Stimulated activated CD4-positive, alpha-beta T cell treated with anti-CD3 and anti-CD28 coated beads, Interleukin-15, amount 100 ng/mL, for 1 hour (primary cell): ENCODE measurements at regions not wholly inside any gene's neighbourhood (a gene's known extent, or its start where the extent isn't known, plus 50 kb on each side); places are given as distances from the start of the nearest gene placed in this dataset.
"Not testable (repeated sequence)": the region's sequence is repeated elsewhere in the genome, so short reads cannot be mapped to it uniquely, and the experiment has no call there.

Experiments used
- DNase-seq, 2 donors: peaks; one replicate each; pipeline ENCODE4 v3.0.0-alpha.2; 2020; ENCODE audit warnings: low read depth in 1 of 2, low spot score in 1 of 2

GRCh38 chr14:105620865-105621471 lies 94.6 kb downstream of the TMEM121 start:
- DNase-seq = not testable (repeated sequence)

- not testable (repeated sequence) for DNase-seq
Observed at GRCh38 chr14:105621479-105622328, 95.3 kb downstream of the TMEM121 start.

- no peak for DNase-seq
Observed at GRCh38 chr14:105622329-105622955, 96.1 kb downstream of the TMEM121 start.

DNA sequence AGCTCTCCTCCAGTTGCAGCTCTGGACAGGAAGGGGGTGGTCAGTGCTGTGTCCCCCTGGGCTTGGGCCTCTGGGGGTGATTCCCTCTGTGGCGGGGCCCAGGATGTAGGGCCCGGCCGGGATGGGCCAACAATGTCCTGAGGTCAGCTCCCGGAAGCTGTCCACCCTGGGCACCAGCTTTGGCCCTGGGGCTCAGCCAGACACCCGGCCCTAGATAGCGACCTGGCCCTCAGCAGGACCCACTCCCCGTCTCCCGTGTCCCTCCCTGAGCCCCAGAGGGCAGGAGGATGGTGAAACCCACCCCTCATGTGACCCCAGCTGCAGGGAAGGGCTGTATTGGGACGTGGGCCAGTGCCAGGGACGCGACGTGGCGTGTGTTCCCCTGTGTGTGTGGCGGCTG lies 96.8 kb downstream of the TMEM121 start:
- DNase-seq = not testable (repeated sequence)

DNA sequence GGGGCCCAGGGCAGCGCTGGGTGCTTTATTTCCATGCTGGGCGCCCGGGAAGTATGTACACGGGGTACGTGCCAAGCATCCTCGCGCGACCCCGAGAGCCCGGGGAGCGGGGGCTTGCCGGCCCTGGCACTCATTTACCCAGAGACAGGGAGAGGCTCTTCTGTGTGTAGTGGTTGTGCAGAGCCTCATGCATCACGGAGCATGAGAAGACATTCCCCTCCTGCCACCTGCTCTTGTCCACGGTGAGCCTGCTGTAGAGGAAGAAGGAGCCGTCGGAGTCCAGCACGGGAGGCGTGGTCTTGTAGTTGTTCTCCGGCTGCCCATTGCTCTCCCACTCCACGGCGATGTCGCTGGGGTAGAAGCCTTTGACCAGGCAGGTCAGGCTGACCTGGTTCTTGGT lies 98.0 kb downstream of the TMEM121 start:
- not testable (repeated sequence) for DNase-seq

DNA sequence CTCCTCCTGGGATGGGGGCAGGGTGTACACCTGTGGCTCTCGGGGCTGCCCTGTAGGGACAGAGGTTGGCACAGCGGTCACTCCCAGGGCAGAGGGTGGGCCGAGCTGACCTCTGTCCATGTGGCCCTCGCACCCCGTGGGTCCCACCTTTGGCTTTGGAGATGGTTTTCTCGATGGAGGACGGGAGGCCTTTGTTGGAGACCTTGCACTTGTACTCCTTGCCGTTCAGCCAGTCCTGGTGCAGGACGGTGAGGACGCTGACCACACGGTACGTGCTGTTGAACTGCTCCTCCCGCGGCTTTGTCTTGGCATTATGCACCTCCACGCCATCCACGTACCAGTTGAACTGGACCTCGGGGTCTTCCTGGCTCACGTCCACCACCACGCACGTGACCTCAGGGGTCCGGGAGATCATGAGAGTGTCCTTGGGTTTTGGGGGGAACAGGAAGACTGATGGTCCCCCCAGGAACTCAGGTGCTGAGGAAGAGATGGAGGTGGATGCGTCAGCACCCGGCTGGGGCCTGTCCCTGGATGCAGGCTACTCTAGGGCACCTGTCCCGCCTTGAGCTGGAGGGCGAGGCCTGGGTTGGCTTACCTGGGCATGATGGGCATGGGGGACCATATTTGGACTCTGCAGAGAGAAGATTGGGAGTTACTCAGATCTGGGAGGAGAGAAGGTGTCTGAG lies 98.5 kb downstream of the TMEM121 start:
- not testable (repeated sequence) for DNase-seq

DNA sequence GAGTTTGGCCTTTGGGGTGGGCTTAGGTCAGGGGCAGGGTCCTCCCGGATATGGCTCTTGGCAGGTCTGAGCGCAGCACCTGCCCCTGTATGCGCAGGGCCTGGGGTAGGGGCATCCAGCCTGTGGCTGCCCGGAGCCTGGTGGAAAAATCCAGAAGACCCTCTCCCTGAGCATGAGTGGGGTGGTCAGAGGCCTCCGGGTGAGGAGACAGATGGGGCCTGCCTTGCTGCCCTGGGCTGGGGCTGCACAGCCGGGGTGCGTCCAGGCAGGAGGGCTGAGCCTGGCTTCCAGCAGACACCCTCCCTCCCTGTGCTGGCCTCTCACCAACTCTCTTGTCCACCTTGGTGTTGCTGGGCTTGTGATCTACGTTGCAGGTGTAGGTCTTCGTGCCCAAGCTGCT lies 99.1 kb downstream of the TMEM121 start:
- DNase-seq = not testable (repeated sequence)

DNA sequence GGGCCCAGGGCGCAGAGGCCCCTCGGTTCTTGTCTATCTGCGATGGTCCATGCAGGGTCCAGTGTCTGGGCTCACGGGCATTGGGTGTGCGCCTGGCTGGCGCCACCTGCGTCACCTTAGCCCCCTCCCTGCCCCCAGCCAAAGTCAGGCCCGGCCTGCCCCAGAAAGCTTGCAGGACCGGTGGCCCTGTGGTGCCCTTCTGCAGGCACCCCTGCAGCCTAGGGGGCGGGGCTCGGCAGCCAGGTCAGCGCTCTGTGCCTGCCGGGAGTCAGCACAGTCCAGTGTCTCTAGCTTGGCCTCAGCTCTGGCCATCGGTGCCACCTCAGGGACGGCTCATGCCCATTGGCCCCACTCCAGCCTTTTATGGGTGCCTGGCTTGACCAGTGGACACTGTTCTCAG lies 99.7 kb downstream of the TMEM121 start:
- not testable (repeated sequence) for DNase-seq

DNA sequence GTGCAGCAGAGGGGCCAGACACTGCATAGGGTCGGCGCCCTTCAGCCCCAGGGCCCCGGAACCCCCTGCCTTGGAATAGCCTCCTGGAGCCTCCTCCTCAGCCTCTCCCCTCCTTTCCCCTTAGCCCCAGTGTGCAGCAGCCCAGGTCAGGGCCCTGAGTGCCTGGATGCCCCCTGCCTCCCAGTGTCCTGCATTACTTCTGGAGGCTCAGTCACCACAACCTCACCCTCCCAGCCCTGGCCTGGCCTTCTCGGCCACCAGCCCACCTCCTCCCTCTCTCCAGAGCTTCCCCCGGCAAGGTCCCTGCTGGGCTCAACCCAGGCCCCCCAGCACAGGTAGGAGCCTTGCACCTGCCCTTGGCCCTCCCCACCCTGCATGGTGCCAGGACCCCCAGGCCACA lies 100.3 kb downstream of the TMEM121 start:
- DNase-seq = not testable (repeated sequence)

- not testable (repeated sequence) for DNase-seq
Observed at GRCh38 chr14:105627287-105627686, 100.9 kb downstream of the TMEM121 start.

DNA sequence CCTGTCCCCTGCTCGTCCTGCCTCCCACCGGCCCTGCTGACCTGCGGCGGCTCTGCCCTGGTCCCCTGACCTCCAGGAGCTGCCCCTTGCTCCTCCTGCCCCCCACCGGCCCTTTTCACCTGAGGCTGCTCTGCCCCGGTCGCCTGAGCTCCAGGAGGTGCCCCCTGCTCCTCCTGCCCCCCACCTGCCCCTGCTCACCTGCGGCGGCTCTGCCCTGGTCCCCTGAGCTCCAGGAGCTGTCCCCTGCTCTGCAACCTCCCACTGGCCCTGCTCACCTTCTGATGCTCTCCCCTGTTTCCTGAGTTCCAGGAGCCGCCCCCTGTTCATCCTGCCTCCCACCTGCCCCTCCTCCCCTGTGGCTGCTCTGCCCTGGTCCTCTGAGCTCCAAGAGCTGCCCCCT lies 101.3 kb downstream of the TMEM121 start:
- DNase-seq = no peak

DNA sequence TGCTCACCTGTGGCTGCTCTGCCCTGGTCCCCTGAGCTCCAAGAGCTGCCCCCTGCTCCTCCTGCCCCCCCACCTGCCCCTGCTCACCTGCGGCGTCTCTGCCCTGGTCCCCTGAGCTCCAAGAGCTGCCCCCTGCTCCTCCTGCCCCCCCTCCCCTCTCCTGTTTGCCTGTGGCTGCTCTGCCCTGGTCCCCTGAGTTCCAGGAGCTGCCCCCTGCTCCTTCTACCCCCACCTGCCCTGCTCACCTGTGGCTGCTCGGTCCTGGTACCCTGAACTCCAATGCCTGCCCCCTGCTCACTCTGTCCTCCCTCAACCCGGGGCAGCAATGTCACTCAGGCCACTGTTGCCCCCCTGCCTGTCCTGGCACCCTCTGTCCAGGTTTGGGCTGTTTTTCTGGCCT lies 101.7 kb downstream of the TMEM121 start:
- not testable (repeated sequence) for DNase-seq

DNA sequence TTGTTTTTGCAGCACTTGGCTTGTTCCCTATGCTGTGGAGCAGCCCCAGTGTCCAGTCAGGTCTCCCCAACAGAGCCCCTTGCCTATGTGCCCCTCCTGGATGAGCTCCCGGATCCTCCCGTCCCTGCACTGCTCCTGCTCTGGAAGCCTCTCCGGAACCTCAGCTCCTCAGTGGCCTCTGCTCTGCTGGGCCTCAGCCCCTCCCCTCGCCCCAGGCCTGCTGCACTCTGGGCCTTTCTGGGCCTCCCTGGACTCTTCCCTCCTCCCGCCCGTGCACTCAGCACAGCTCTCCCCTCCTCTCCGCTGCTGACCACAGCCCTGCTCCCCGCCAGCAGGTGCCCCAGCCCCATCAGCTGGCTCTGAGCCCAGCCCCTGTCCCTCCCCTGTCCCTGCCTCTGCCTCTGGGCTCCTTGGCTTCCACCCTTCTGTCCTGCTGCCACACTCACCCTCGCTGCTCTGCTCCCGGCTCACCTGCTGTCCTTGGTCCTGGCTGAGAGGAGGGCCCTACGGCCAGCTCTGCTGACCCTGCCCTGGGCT lies 102.2 kb downstream of the TMEM121 start:
- not testable (repeated sequence) for DNase-seq

GRCh38 chr14:105629091-105629885 lies 102.9 kb downstream of the TMEM121 start:
- not testable (repeated sequence) for DNase-seq

- DNase-seq = no peak
Observed at GRCh38 chr14:105629886-105630215, 103.5 kb downstream of the TMEM121 start.

- DNase-seq = not testable (repeated sequence)
Observed at GRCh38 chr14:105630293-105630934, 104.0 kb downstream of the TMEM121 start.

DNA sequence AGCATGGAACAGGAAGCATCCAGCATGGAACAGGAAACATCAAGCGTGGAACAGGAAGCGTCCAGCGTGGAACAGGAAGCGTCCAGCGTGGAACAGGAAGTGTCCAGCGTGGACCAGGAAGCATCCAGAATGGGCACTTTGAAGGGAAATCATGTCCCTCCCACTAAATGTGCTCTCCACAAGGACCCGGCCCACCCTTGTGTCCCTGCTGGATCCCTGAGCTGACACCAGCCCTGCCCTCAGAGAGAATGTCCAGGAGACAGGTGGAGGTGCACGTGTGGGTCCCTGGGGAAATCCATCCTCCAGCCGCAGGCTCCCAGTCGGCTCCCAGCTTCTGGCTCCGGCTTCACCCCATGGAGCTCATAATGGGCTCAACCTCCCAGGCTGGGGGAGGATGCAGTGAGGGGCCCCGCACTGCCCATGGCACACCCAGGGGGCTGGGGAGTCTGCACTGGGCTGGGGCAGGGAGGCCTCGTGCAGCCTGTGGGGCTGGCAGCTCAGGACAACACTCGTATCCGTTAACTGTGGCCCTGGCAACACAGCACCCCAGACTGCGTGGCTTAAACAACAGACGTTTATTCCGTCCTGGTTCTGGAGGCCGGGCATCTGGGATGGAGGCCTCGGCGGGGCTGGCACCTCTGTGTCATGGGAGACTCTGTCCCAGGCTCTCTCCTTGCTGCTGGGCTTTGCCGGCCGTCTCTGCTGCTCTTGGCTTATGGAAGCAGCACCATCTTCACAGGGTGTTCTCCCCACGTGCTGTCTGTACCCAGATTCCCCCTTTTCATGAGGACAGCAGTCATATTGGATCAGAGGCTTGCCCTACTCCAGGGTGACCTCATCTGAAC lies 104.8 kb downstream of the TMEM121 start:
- DNase-seq = not testable (repeated sequence)

DNA sequence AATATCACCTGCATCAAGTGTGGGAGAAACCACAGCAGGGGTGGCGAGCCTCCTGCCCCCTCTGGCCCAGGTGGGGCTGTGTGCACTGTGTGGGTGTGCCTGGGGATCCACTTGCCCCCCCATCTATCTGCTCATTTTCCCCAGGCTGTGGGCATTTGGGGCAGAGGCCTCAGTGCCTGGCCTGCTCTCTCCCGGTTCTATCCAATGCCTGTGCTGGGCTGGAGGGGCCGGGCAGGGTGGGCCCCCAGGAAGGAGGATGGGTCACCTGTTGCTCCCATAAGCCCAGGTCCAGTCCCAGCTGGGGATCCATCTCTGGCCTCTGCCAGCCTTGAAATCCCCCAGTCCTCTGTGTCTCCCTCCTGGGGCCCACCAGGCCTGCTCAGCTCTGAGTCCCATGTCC lies 105.6 kb downstream of the TMEM121 start:
- no peak for DNase-seq

DNA sequence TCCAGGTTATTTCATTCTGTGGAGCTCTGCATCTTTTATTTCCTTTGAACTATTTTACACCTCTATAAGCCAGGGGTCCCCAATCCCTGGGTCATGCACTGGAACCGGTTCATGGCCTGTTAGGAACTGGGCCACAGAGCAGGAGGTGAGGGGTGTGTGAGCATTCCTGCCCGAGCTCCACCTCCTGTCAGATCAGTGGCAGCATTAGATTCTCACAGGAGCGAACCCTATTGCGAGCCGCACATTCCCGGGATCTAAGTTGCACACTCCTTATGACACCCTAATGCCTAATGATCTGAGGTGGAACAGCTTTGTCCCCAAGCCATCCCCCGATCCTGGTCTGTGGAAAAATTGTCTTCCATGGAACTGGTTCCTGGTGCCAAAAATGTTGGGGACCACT lies 107.2 kb downstream of the TMEM121 start:
- DNase-seq = not testable (repeated sequence)
